ENCODE measurements at regions not wholly inside any gene's neighbourhood (a gene's known extent, or its start where the extent isn't known, plus 50 kb on each side); places are given as distances from the start of the nearest gene placed in this dataset.

DNA sequence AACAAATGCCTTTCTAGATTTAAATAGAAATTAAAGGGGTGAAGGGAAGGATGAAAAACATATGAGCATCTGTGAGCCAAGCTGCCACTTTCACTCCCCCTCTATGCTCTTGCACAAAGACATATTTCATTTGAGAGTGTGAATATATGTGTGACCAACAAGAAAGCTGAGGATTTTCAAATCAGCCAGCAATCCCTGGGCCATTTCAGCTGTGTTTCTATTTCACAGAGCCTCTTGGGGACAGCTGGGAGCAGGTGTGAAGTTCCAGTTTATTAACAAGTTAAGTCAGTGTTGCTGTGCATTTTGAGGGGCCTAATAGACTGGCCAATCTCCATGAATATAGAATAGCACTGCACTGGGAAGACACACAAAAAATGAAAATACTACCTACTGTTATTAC is 248.7 kb upstream of the RGMB start:
- TF ChIP-seq, protein P1, sequence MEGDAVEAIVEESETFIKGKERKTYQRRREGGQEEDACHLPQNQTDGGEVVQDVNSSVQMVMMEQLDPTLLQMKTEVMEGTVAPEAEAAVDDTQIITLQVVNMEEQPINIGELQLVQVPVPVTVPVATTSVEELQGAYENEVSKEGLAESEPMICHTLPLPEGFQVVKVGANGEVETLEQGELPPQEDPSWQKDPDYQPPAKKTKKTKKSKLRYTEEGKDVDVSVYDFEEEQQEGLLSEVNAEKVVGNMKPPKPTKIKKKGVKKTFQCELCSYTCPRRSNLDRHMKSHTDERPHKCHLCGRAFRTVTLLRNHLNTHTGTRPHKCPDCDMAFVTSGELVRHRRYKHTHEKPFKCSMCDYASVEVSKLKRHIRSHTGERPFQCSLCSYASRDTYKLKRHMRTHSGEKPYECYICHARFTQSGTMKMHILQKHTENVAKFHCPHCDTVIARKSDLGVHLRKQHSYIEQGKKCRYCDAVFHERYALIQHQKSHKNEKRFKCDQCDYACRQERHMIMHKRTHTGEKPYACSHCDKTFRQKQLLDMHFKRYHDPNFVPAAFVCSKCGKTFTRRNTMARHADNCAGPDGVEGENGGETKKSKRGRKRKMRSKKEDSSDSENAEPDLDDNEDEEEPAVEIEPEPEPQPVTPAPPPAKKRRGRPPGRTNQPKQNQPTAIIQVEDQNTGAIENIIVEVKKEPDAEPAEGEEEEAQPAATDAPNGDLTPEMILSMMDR (IDR thresholded peaks at IDR 0.05), result no peak
- TF ChIP-seq POLR2A (IDR thresholded peaks at IDR 0.05), result no peak

Data from uterus (tissue), 2 donors.